Neural progenitor cell (in vitro differentiated cells): ENCODE measurements at regions not wholly inside any gene's neighbourhood (a gene's known extent, or its start where the extent isn't known, plus 50 kb on each side); places are given as distances from the start of the nearest gene placed in this dataset.

Experiments
- DNase-seq: peaks from one replicate; pipeline ENCODE4 v3.0.0-alpha.2; 2016; ENCODE audit warnings: low spot score
- H2AFZ ChIP-seq: fragments of 200-600 bp; sonication (generic); replicated peaks from 2 replicates; pipeline ENCODE4 v1.6.1; 2016; ENCODE audit warnings: antibody characterized with exemption
- H3F3A ChIP-seq: fragments of 200-600 bp; sonication (generic); 2 replicates; pipeline ENCODE4 v1.6.1; 2016; ENCODE audit warnings: antibody characterized with exemption, low read depth
- H3K27ac ChIP-seq: fragments of 200-600 bp; sonication (generic); 2 replicates; pipeline ENCODE4 v1.5.1; 2016; ENCODE audit warnings: mild to moderate bottlenecking
- H3K27me3 ChIP-seq: fragments of 200-600 bp; sonication (generic); 2 replicates; pipeline ENCODE4 v1.6.1; 2016; ENCODE audit warnings: mild to moderate bottlenecking, moderate library complexity
- H3K36me3 ChIP-seq: fragments of 200-600 bp; sonication (generic); 2 replicates; pipeline ENCODE4 v1.5.1; 2016
- H3K4me1 ChIP-seq: fragments of 200-600 bp; sonication (generic); 2 replicates; pipeline ENCODE4 v1.6.1; 2016; ENCODE audit warnings: mixed run types
- H3K4me2 ChIP-seq: fragments of 200-600 bp; sonication (generic); 2 replicates; pipeline ENCODE4 v1.6.1; 2016
- H3K4me3 ChIP-seq: fragments of 200-600 bp; sonication (generic); 2 replicates; pipeline ENCODE4 v1.5.1; 2016
- H3K79me2 ChIP-seq: fragments of 200-600 bp; sonication (generic); 2 replicates; pipeline ENCODE4 v1.6.1; 2016; ENCODE audit warnings: low read depth
- H3K9ac ChIP-seq: fragments of 200-600 bp; sonication (generic); 2 replicates; pipeline ENCODE4 v1.6.1; 2016
- H3K9me3 ChIP-seq: fragments of 200-600 bp; sonication (generic); 2 replicates; pipeline ENCODE4 v1.5.1; 2016; ENCODE audit warnings: low read depth
- H4K20me1 ChIP-seq: fragments of 200-600 bp; sonication (generic); 2 replicates; pipeline ENCODE4 v1.6.1; 2016; ENCODE audit warnings: low read depth
- H3K27ac Mint-ChIP-seq: 3 replicates; pipeline ENCODE4 v1.8.0; 2021; ENCODE audit warnings: mixed read lengths
- H3K27me3 Mint-ChIP-seq: 2 replicates; pipeline ENCODE4 v1.8.0; 2022; ENCODE audit warnings: low read depth, mild to moderate bottlenecking, inconsistent platforms, moderate library complexity, mixed read lengths; ENCODE audit not compliant: insufficient read depth
- H3K36me3 Mint-ChIP-seq: 3 replicates; pipeline ENCODE4 v1.8.0; 2021; ENCODE audit warnings: mixed read lengths
- H3K4me1 Mint-ChIP-seq: 3 replicates; pipeline ENCODE4 v1.8.0; 2021; ENCODE audit warnings: mixed read lengths
- H3K4me3 Mint-ChIP-seq: 3 replicates; pipeline ENCODE4 v1.8.0; 2021; ENCODE audit warnings: mild to moderate bottlenecking, moderate library complexity, mixed read lengths
- H3K9me3 Mint-ChIP-seq: 3 replicates; pipeline ENCODE4 v1.8.0; 2020; ENCODE audit warnings: mixed read lengths
- EZH2 ChIP-seq: fragments of 200-600 bp; sonication (generic); IDR thresholded peaks from 2 replicates; pipeline ENCODE4 v1.6.1; 2017; ENCODE audit warnings: antibody characterized with exemption, mild to moderate bottlenecking, moderate library complexity
- EZH2phosphoT487 ChIP-seq: fragments of 200-600 bp; sonication (generic); IDR thresholded peaks from 2 replicates; pipeline ENCODE4 v1.6.1; 2017; ENCODE audit warnings: antibody characterized with exemption
- TF ChIP-seq, protein P1 (sequence below): fragments of 200-600 bp; sonication (generic); IDR thresholded peaks from 2 replicates; pipeline ENCODE4 v1.5.1; 2017; ENCODE audit warnings: antibody characterized with exemption, mild to moderate bottlenecking

- no peak overlapping the region for H3K4me3 ChIP-seq
- no peaks in the 10 kb centered on the region for H3K36me3 Mint-ChIP-seq
- H3K9me3 Mint-ChIP-seq: no peaks in the 10 kb centered on the region
Observed at GRCh38 chr10:130621231-130621775, 485.1 kb downstream of the GLRX3 start.

GRCh38 chr10:130623680-130624267 lies 487.6 kb downstream of the GLRX3 start:
- H3K36me3 Mint-ChIP-seq: no peaks in the 10 kb centered on the region
- no peaks in the 10 kb centered on the region for H3K9me3 ChIP-seq
- H3K4me3 Mint-ChIP-seq: no peak overlapping the region

More at GRCh38 chr10:130621231-130621775, 485.1 kb downstream of the GLRX3 start:
- Histone ChIP-seq H3K9ac (no peak overlapping the region), H4K20me1 (no peaks in the 10 kb centered on the region), H3K27ac (no peak overlapping the region), H3K9me3 (no peaks in the 10 kb centered on the region), H2AFZ (no peak overlapping the region), H3K4me1 (no peaks in the 10 kb centered on the region), H3K27me3 (no peaks in the 10 kb centered on the region), H3K36me3 (no peaks in the 10 kb centered on the region), H3K4me2 (no peak overlapping the region), H3K79me2 (no peaks in the 10 kb centered on the region), H3F3A (no peaks in the 10 kb centered on the region)
- Mint-ChIP-seq H3K4me1 (peaks cover 5% of the 10 kb centered on the region), H3K27ac (no peak overlapping the region), H3K4me3 (no peak overlapping the region), H3K27me3 (peaks cover 2% of the 10 kb centered on the region)
- TF ChIP-seq EZH2 (no peak), EZH2phosphoT487 (no peak)
- TF ChIP-seq, protein P1, sequence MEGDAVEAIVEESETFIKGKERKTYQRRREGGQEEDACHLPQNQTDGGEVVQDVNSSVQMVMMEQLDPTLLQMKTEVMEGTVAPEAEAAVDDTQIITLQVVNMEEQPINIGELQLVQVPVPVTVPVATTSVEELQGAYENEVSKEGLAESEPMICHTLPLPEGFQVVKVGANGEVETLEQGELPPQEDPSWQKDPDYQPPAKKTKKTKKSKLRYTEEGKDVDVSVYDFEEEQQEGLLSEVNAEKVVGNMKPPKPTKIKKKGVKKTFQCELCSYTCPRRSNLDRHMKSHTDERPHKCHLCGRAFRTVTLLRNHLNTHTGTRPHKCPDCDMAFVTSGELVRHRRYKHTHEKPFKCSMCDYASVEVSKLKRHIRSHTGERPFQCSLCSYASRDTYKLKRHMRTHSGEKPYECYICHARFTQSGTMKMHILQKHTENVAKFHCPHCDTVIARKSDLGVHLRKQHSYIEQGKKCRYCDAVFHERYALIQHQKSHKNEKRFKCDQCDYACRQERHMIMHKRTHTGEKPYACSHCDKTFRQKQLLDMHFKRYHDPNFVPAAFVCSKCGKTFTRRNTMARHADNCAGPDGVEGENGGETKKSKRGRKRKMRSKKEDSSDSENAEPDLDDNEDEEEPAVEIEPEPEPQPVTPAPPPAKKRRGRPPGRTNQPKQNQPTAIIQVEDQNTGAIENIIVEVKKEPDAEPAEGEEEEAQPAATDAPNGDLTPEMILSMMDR: no peak
- DNase-seq: no peak

DNA sequence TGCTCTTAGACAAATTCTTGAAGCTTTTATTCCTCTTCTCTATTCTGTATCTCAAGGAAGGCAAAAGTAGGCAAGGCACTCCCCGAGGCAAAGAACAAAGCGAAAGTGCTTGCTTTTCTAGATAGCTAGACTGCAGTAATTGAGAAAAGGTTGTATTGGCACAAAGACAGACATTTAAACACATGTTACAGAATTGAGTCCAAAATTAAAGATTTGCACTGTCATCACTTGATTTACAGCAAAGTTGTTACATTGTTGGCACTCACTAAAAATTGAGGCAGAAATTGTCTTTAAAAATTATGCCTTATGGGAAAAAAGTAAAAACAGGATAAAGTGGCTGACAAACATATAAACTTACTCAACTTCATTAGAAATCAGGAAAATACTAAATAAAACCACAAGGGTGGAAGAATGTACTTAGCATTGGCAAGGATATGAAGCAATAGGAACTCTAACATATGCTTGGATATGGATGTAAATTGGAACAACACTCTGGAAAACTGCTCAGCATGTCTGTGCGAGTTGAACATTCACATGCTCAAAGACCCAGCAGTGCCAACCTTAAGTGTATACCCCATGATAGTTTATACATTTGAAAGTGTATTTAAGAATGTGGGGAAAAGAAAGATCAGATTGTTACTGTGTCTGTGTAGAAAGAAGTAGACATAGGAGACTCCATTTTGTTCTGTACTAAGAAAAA lies 491.3 kb downstream of the GLRX3 start:
- Histone ChIP-seq H3K4me3 (no peak overlapping the region), H3K4me1 (no peaks in the 10 kb centered on the region), H3K9ac (no peak overlapping the region), H3K79me2 (no peaks in the 10 kb centered on the region), H3K27ac (no peak overlapping the region), H3K4me2 (no peak overlapping the region), H3K27me3 (no peaks in the 10 kb centered on the region), H3K36me3 (no peaks in the 10 kb centered on the region), H2AFZ (no peak overlapping the region), H3F3A (no peaks in the 10 kb centered on the region), H3K9me3 (no peaks in the 10 kb centered on the region), H4K20me1 (no peaks in the 10 kb centered on the region)
- H3K4me1 Mint-ChIP-seq: peaks cover 7% of the 10 kb centered on the region
- H3K36me3 Mint-ChIP-seq: no peaks in the 10 kb centered on the region
- no peak overlapping the region for H3K27ac Mint-ChIP-seq
- no peaks in the 10 kb centered on the region for H3K9me3 Mint-ChIP-seq
- no peak overlapping the region for H3K4me3 Mint-ChIP-seq
- no peak for TF ChIP-seq EZH2
- TF ChIP-seq, protein P1: no peak
- no peak for TF ChIP-seq EZH2phosphoT487
- no peak for DNase-seq
- peaks cover 2% of the 10 kb centered on the region for H3K27me3 Mint-ChIP-seq

More at GRCh38 chr10:130623680-130624267, 487.6 kb downstream of the GLRX3 start:
- Histone ChIP-seq H2AFZ (no peak overlapping the region), H3K4me1 (no peaks in the 10 kb centered on the region), H3K36me3 (no peaks in the 10 kb centered on the region), H3F3A (no peaks in the 10 kb centered on the region), H3K27me3 (no peaks in the 10 kb centered on the region), H3K9ac (no peak overlapping the region), H3K79me2 (no peaks in the 10 kb centered on the region), H3K27ac (no peak overlapping the region), H4K20me1 (no peaks in the 10 kb centered on the region), H3K4me3 (no peak overlapping the region), H3K4me2 (no peak overlapping the region)
- Mint-ChIP-seq H3K27ac (no peak overlapping the region), H3K9me3 (no peaks in the 10 kb centered on the region), H3K4me1 (peaks cover 5% of the 10 kb centered on the region), H3K27me3 (peaks cover 2% of the 10 kb centered on the region)
- DNase-seq: peak; percentile 13
- no peak for TF ChIP-seq EZH2
- no peak for TF ChIP-seq EZH2phosphoT487
- TF ChIP-seq, protein P1: no peak
